ENCODE measurements at regions not wholly inside any gene's neighbourhood (a gene's known extent, or its start where the extent isn't known, plus 50 kb on each side); places are given as distances from the start of the nearest gene placed in this dataset.

GRCh38 chr4:83759611-83760010 lies 223.7 kb downstream of the GPAT3 start:
- no peak for TF ChIP-seq CTCF (IDR thresholded peaks at IDR 0.05)
- TF ChIP-seq POLR2A (IDR thresholded peaks at IDR 0.05) = no peak
